Cardiac muscle cell (in vitro differentiated cells and primary cell): ENCODE measurements at regions not wholly inside any gene's neighbourhood (a gene's known extent, or its start where the extent isn't known, plus 50 kb on each side); places are given as distances from the start of the nearest gene placed in this dataset.

Experiments used
- DNase-seq, 2 donors: peaks; one replicate each; pipeline versions ENCODE4 v3.0.0 to v3.0.0-alpha.2; 2010 to 2017; ENCODE audit warnings: low read depth in 1 of 2, low spot score in 1 of 2
- H3K27ac ChIP-seq: fragments of 200-600 bp; sonication (generic); 2 replicates; pipeline ENCODE4 v1.5.1; 2016
- H3K27me3 ChIP-seq: fragments of 200-600 bp; sonication (generic); 2 replicates; pipeline ENCODE4 v1.6.0; 2016; ENCODE audit warnings: control low read depth
- H3K36me3 ChIP-seq: fragments of 200-600 bp; sonication (generic); 2 replicates; pipeline ENCODE4 v1.5.1; 2016; ENCODE audit warnings: control low read depth
- H3K4me1 ChIP-seq: fragments of 200-600 bp; sonication (generic); 2 replicates; pipeline ENCODE4 v1.8.1; 2017; ENCODE audit warnings: low read depth, mild to moderate bottlenecking, mixed run types
- H3K4me3 ChIP-seq: fragments of 200-600 bp; sonication (generic); 2 replicates; pipeline ENCODE4 v1.5.1; 2016; ENCODE audit warnings: mild to moderate bottlenecking
- H3K9me3 ChIP-seq: fragments of 200-600 bp; sonication (generic); 2 replicates; pipeline ENCODE4 v1.5.1; 2017; ENCODE audit warnings: low read depth, mild to moderate bottlenecking, control low read depth
- CTCF ChIP-seq: IDR thresholded peaks from 2 replicates; pipeline ENCODE4 v1.5.1; 2012; ENCODE audit warnings: low read depth, mild to moderate bottlenecking, low read length

DNA sequence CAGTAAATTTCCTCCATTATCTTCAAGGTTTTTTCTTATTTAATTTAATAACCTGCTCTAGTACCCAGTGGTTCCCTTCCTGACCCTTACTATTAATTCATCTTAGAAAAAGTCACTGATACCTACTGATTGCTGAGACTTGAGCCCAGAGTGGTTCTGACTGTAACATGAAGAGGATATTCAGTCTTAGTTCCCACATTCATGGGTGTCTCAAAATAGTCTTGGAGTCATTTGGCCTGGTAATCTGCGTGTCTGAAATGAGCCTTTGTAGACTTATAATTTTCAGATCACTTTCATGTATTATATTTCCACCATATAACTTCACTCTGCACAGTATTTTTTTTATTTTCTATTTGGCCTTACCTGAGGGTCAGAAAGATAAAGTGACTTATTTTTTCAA is 732.0 kb upstream of the KIF2B start:
- no peaks in the 10 kb centered on the region for H3K9me3 ChIP-seq
- no peak for TF ChIP-seq CTCF
- H3K4me1 ChIP-seq = no peaks in the 10 kb centered on the region
- no peaks in the 10 kb centered on the region for H3K36me3 ChIP-seq
- no peak overlapping the region for H3K4me3 ChIP-seq
- no peak overlapping the region for H3K27ac ChIP-seq
- H3K27me3 ChIP-seq = no peaks in the 10 kb centered on the region
- DNase-seq = no peak

DNA sequence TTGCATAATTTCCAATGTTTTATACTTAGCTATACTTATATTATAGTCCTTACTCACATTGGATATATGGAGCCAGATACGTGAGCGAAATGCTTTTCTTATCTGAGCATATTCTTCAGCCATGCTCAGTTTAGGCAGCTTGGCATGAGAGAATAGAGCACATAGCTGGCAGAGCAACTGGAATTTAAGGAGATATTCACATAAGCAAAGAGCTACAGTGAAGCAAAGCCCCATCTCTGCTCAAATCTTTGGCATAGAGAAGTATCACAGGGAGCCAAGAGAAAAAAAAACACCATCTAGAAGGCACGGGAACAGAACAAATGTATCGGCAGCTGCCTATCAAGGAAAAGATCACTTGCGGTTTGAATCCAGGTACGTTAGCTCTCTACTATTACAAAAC is 734.2 kb upstream of the KIF2B start:
- Histone ChIP-seq H3K4me1 (no peaks in the 10 kb centered on the region), H3K36me3 (no peaks in the 10 kb centered on the region), H3K27me3 (no peaks in the 10 kb centered on the region), H3K9me3 (no peaks in the 10 kb centered on the region), H3K27ac (no peak overlapping the region), H3K4me3 (no peak overlapping the region)
- no peak for DNase-seq
- no peak for TF ChIP-seq CTCF

DNA sequence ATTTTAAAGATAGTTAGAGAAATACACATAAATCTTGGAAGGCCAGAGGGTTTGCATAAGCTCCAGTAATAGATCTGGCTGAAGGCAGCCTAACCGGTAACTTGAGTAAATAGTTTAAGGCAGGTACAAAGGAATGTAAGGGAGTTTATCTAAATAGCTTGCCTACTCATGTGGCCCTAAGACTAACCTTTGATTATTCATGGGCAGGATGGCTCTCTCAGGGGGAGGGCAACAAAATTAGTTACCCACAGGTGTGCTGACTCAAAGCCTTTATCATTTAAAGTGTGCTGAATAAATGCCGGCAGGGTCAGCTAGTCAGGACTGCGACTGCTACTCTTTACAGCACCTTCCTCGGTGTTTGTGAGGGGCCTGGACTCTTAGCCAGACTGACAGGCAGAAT is 761.3 kb upstream of the KIF2B start:
- Histone ChIP-seq H3K27me3 (no peaks in the 10 kb centered on the region), H3K27ac (no peak overlapping the region), H3K4me1 (no peaks in the 10 kb centered on the region), H3K4me3 (no peak overlapping the region), H3K36me3 (no peaks in the 10 kb centered on the region), H3K9me3 (no peaks in the 10 kb centered on the region)
- TF ChIP-seq CTCF = no peak
- no peak for DNase-seq

DNA sequence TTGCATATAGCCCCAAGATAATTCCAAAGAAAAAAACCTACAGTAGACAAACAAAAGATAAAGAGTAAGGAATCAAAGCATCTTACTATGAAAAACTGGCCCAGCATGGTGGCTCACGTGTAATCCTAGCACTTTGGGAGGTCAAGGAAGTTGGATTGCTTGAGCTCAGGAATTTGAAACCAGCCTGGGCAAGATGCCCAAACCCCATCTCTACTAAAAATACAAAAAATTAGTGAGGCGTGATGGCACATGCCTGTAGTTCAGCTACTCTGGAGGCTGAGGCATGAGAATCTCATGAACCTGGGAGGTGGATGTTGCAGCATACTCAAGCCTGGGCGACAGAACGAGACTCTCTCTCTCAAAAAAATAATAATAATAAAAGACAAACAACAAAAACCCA is 764.7 kb upstream of the KIF2B start:
- Histone ChIP-seq H3K36me3 (no peaks in the 10 kb centered on the region), H3K27ac (no peak overlapping the region), H3K27me3 (no peaks in the 10 kb centered on the region), H3K9me3 (no peaks in the 10 kb centered on the region), H3K4me1 (no peaks in the 10 kb centered on the region), H3K4me3 (no peak overlapping the region)
- no peak for TF ChIP-seq CTCF
- no peak for DNase-seq

- Histone ChIP-seq H3K4me3 (no peak overlapping the region), H3K27me3 (no peaks in the 10 kb centered on the region), H3K27ac (no peak overlapping the region), H3K36me3 (no peaks in the 10 kb centered on the region), H3K9me3 (no peaks in the 10 kb centered on the region), H3K4me1 (no peaks in the 10 kb centered on the region)
- DNase-seq = no peak
- TF ChIP-seq CTCF = no peak
Observed at GRCh38 chr17:53046781-53047180, 775.9 kb upstream of the KIF2B start.

DNA sequence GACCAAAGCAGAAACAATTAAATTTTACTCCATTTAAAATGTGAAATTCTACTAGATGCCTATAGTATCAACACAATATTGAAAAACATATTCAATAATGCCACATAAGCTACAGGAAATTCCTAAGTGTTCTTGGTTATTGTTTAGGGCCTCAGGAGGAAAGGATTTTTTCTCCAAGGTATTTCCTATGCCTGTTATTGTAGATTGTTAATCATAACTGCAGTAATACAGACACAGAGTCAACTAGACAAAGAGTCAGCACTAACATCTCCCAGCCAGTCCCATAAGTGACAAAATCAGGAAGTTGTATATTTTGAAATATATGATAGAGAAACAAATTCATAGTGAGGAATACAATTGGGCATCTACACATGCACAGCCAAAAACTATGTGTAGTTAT is 782.7 kb upstream of the KIF2B start:
- no peak overlapping the region for H3K27ac ChIP-seq
- no peak overlapping the region for H3K4me3 ChIP-seq
- no peaks in the 10 kb centered on the region for H3K27me3 ChIP-seq
- no peak for TF ChIP-seq CTCF
- no peaks in the 10 kb centered on the region for H3K4me1 ChIP-seq
- no peaks in the 10 kb centered on the region for H3K9me3 ChIP-seq
- DNase-seq = no peak
- H3K36me3 ChIP-seq = no peaks in the 10 kb centered on the region
